IMR-90 (cell line): ENCODE measurements at regions not wholly inside any gene's neighbourhood (a gene's known extent, or its start where the extent isn't known, plus 50 kb on each side); places are given as distances from the start of the nearest gene placed in this dataset.

ENCODE experiments used
- ATAC-seq: fragments of 200-7000 bp; cut with Tn5 transposase; 2 replicates; pipeline ENCODE4 v1.9.1; 2020; ENCODE audit warnings: low read depth, mild to moderate bottlenecking, moderate library complexity
- BruUV-seq: library from RNA; stranded (reverse); fragments of 400-500 nt; replicated peaks from 2 replicates; lab custom pipeline; 2021; lab: Mats Ljungman, UMichigan
- CTCF ChIA-PET: fragments of 300-600 bp; formaldehyde crosslinking; extraction: SDS; loops from one replicate; lab custom pipeline; 2021; ENCODE audit warnings: antibody characterized with exemption; lab: Yijun Ruan, JAX
- POLR2A ChIA-PET: fragments of 300-600 bp; sonication (Branson Sonifier 250); formaldehyde crosslinking; loops from one replicate; lab custom pipeline; 2022; ENCODE audit warnings: antibody characterized with exemption; ENCODE audit not compliant: unreplicated experiment; lab: Charles Lee
- DNase-seq: peaks from one replicate; pipeline ENCODE4 v3.0.0; 2013
- H2AFZ ChIP-seq: replicated peaks from 2 replicates; pipeline ENCODE3; 2013; ENCODE audit warnings: low read length, mild to moderate bottlenecking; ENCODE audit not compliant: poor library complexity
- H2AK5ac ChIP-seq: 2 replicates; pipeline ENCODE4 v1.6.1; 2013; ENCODE audit warnings: low read depth, low read length, inconsistent platforms
- H2AK9ac ChIP-seq: replicated peaks from 2 replicates; pipeline ENCODE3; 2013; ENCODE audit warnings: mild to moderate bottlenecking, low read depth, low read length, moderate library complexity; ENCODE audit not compliant: poor library complexity
- H2BK120ac ChIP-seq: 2 replicates; pipeline ENCODE4 v1.6.1; 2013; ENCODE audit warnings: low read depth, low read length, inconsistent platforms
- H2BK15ac ChIP-seq: 3 replicates; pipeline ENCODE4 v1.6.1; 2013; ENCODE audit warnings: low read depth, low read length, inconsistent platforms
- H2BK20ac ChIP-seq: 2 replicates; pipeline ENCODE4 v1.6.1; 2013; ENCODE audit warnings: low read depth, mild to moderate bottlenecking, inconsistent platforms, low read length, moderate library complexity
- H2BK5ac ChIP-seq: 2 replicates; pipeline ENCODE4 v1.6.1; 2013; ENCODE audit warnings: mild to moderate bottlenecking, low read depth, low read length, inconsistent platforms; ENCODE audit not compliant: poor library complexity, severe bottlenecking
- H3K14ac ChIP-seq: replicated peaks from 2 replicates; pipeline ENCODE4 v1.6.1; 2013; ENCODE audit warnings: low read depth, low read length, inconsistent platforms
- H3K18ac ChIP-seq: 2 replicates; pipeline ENCODE4 v1.6.1; 2013; ENCODE audit warnings: low read depth, low read length, control low read depth
- H3K23ac ChIP-seq: 2 replicates; pipeline ENCODE4 v1.6.1; 2013; ENCODE audit warnings: low read depth, low read length, inconsistent platforms
- H3K27ac ChIP-seq: 2 replicates; pipeline ENCODE4 v1.5.1; 2013; ENCODE audit warnings: mild to moderate bottlenecking, control low read depth, low read length; ENCODE audit not compliant: insufficient read depth
- H3K27me3 ChIP-seq: 2 replicates; pipeline ENCODE4 v1.6.1; 2013; ENCODE audit warnings: low read length; ENCODE audit not compliant: control insufficient read depth, insufficient read depth
- H3K36me3 ChIP-seq: 2 replicates; pipeline ENCODE4 v1.6.1; 2013; ENCODE audit warnings: low read length, mixed read lengths; ENCODE audit not compliant: control insufficient read depth, insufficient read depth
- H3K4ac ChIP-seq: 2 replicates; pipeline ENCODE4 v1.6.1; 2013; ENCODE audit warnings: low read depth, low read length, inconsistent platforms
- H3K4me1 ChIP-seq: 2 replicates; pipeline ENCODE4 v1.6.1; 2013; ENCODE audit warnings: low read length, mixed read lengths; ENCODE audit not compliant: control insufficient read depth, insufficient read depth
- H3K4me2 ChIP-seq: 2 replicates; pipeline ENCODE4 v1.6.1; 2013; ENCODE audit warnings: low read depth, mild to moderate bottlenecking, control low read depth, low read length, moderate library complexity
- H3K4me3 ChIP-seq: 2 replicates; pipeline ENCODE4 v1.5.1; 2013; ENCODE audit warnings: low read depth, mild to moderate bottlenecking, control low read depth, low read length, moderate library complexity; ENCODE audit not compliant: insufficient read depth
- H3K56ac ChIP-seq: 2 replicates; pipeline ENCODE4 v1.6.1; 2013; ENCODE audit warnings: low read length, inconsistent platforms; ENCODE audit not compliant: insufficient read depth; ENCODE audit errors: extremely low read depth
- H3K79me1 ChIP-seq, 2 experiments: 2 replicates each; pipeline ENCODE4 v1.6.1; 2013; ENCODE audit warnings: low read length in 2 of 2, inconsistent platforms in 1 of 2, low read depth in 1 of 2
- H3K9ac ChIP-seq: 2 replicates; pipeline ENCODE4 v1.6.1; 2013; ENCODE audit warnings: low read depth, low read length, control low read depth
- H3K9me1 ChIP-seq: 2 replicates; pipeline ENCODE4 v1.6.1; 2013; ENCODE audit warnings: low read length, inconsistent platforms; ENCODE audit not compliant: insufficient read depth
- H3K9me3 ChIP-seq: 2 replicates; pipeline ENCODE4 v1.6.1; 2013; ENCODE audit warnings: low read length; ENCODE audit not compliant: control insufficient read depth, insufficient read depth
- H4K20me1 ChIP-seq: 2 replicates; pipeline ENCODE4 v1.6.1; 2013; ENCODE audit warnings: low read length, inconsistent platforms; ENCODE audit not compliant: insufficient read depth
- H4K5ac ChIP-seq: 2 replicates; pipeline ENCODE4 v1.6.1; 2013; ENCODE audit warnings: mild to moderate bottlenecking, low read depth, low read length, control low read depth
- H4K8ac ChIP-seq, 2 experiments: 2 replicates each; pipeline ENCODE4 v1.6.1; 2013; ENCODE audit warnings: low read depth in 2 of 2, low read length in 2 of 2, control low read depth in 1 of 2, inconsistent platforms in 1 of 2
- H4K91ac ChIP-seq: 2 replicates; pipeline ENCODE4 v1.6.1; 2013; ENCODE audit warnings: low read depth, low read length, inconsistent platforms; ENCODE audit not compliant: insufficient read depth
- BHLHE40 ChIP-seq: fragments of 150-350 bp; IDR thresholded peaks from 2 replicates; pipeline ENCODE4 v1.6.1; 2016; ENCODE audit warnings: mild to moderate bottlenecking, low read depth, low read length
- CEBPB ChIP-seq: IDR thresholded peaks from 2 replicates; pipeline ENCODE4 v1.6.1; 2012; ENCODE audit warnings: low read depth, low read length, improper control_type of control experiment
- CTCF ChIP-seq: conservative IDR thresholded peaks from 2 replicates; pipeline ENCODE4 v1.5.1; 2012; ENCODE audit warnings: mild to moderate bottlenecking, low read depth, low read length, improper control_type of control experiment
- ELK1 ChIP-seq: fragments of 150-350 bp; IDR thresholded peaks from 2 replicates; pipeline ENCODE4 v1.6.1; 2016; ENCODE audit warnings: low read depth, mild to moderate bottlenecking, low read length, moderate library complexity, borderline replicate concordance
- FOS ChIP-seq: fragments of 150-350 bp; IDR thresholded peaks from 2 replicates; pipeline ENCODE4 v1.6.1; 2016; ENCODE audit warnings: low read depth, low read length
- MAFK ChIP-seq: IDR thresholded peaks from 2 replicates; pipeline ENCODE4 v1.6.1; 2012; ENCODE audit warnings: low read depth, low read length, improper control_type of control experiment
- MAZ ChIP-seq: IDR thresholded peaks from 2 replicates; pipeline ENCODE4 v1.6.1; 2012; ENCODE audit warnings: low read depth, mild to moderate bottlenecking, low read length, improper control_type of control experiment, moderate library complexity, borderline replicate concordance
- MXI1 ChIP-seq: IDR thresholded peaks from 2 replicates; pipeline ENCODE4 v1.6.1; 2012; ENCODE audit warnings: low read depth, mild to moderate bottlenecking, low read length, moderate library complexity, borderline replicate concordance
- NFE2L2 ChIP-seq: fragments of 150-350 bp; IDR thresholded peaks from 2 replicates; pipeline ENCODE4 v1.6.1; 2016; ENCODE audit warnings: low read depth, mild to moderate bottlenecking, low read length
- POLR2A ChIP-seq: IDR thresholded peaks from 2 replicates; pipeline ENCODE4 v1.6.1; 2012; ENCODE audit warnings: mild to moderate bottlenecking, low read depth, low read length
- RAD21 ChIP-seq: IDR thresholded peaks from 2 replicates; pipeline ENCODE4 v1.6.1; 2012; ENCODE audit warnings: low read length, improper control_type of control experiment
- RCOR1 ChIP-seq: IDR thresholded peaks from 2 replicates; pipeline ENCODE4 v1.6.1; 2012; ENCODE audit warnings: mild to moderate bottlenecking, low read length, improper control_type of control experiment; ENCODE audit not compliant: insufficient replicate concordance
- RFX5 ChIP-seq: IDR thresholded peaks from 2 replicates; pipeline ENCODE4 v1.8.0; 2012; ENCODE audit warnings: low read depth, mild to moderate bottlenecking, low read length, moderate library complexity
- USF2 ChIP-seq: fragments of 150-350 bp; IDR thresholded peaks from 2 replicates; pipeline ENCODE4 v1.6.1; 2017; ENCODE audit warnings: mild to moderate bottlenecking, antibody characterized with exemption, low read length, low read depth
- WGBS, 2 experiments: methylation state at CpG; one replicate each; pipeline versions ENCODE4 v1.1.5 to v1.1.7; 2013; ENCODE audit warnings: missing lambda C conversion rate in 2 of 2; ENCODE audit not compliant: insufficient read length in 1 of 2; ENCODE audit errors: extremely low coverage in 2 of 2; 5-methylcytosine and 5-hydroxymethylcytosine counted together
- dilution Hi-C: fragments of 300-500 bp; cut with HindIII; formaldehyde crosslinking; loops from one replicate; pipeline ENCODE4 v1.14.3; 2018; ENCODE audit warnings: low sequenced_read_pairs; ENCODE audit not compliant: unreplicated experiment
- in situ Hi-C: fragments of 300-500 bp; cut with MboI; formaldehyde crosslinking; loops from 3 replicates; pipeline ENCODE4 v1.14.3; 2019; ENCODE audit warnings: low sequenced_read_pairs, inconsistent platforms, mixed read lengths
- intact Hi-C: fragments of 100-400 bp; cut with micrococcal nuclease; formaldehyde crosslinking; loops from 2 replicates; pipeline ENCODE4 v1.10.0; 2022

- Histone ChIP-seq H3K9me3 (no peaks in the 10 kb centered on the region), H3K14ac (no peak overlapping the region), H3K56ac (no peak overlapping the region), H3K4me2 (no peak overlapping the region), H3K79me1 (no peaks in the 10 kb centered on the region), H3K36me3 (no peaks in the 10 kb centered on the region), H2AK5ac (no peak overlapping the region), H2BK120ac (no peak overlapping the region), H2BK5ac (no peak overlapping the region), H2AK9ac (no peak overlapping the region), H3K4me3 (no peak overlapping the region), H3K27me3 (no peaks in the 10 kb centered on the region), H3K4me1 (no peaks in the 10 kb centered on the region), H2AFZ (no peak overlapping the region), H3K27ac (no peak overlapping the region), H4K91ac (no peak overlapping the region), H4K5ac (no peak overlapping the region), H4K20me1 (no peaks in the 10 kb centered on the region), H2BK20ac (no peak overlapping the region), H3K9ac (no peak overlapping the region), H4K8ac (no peak overlapping the region), H2BK15ac (no peak overlapping the region), H3K23ac (no peak overlapping the region), H3K4ac (no peak overlapping the region), H3K9me1 (no peaks in the 10 kb centered on the region), H3K18ac (no peak overlapping the region)
- ChIA-PET POLR2A (no interaction called here), CTCF (no interaction called here)
- dilution Hi-C loops: no loop called here
- no TSS peak for BruUV-seq
- DNase-seq (no peak), ATAC-seq (no peak)
- no peak for TF ChIP-seq ELK1
- TF ChIP-seq RFX5: no peak
- TF ChIP-seq MXI1: no peak
- no peak for TF ChIP-seq USF2
- no peak for TF ChIP-seq NFE2L2
- TF ChIP-seq MAFK: no peak
- no peak for TF ChIP-seq FOS
- no peak for TF ChIP-seq MAZ
- TF ChIP-seq RAD21: no peak
- no peak for TF ChIP-seq RCOR1
- no peak for TF ChIP-seq CEBPB
- TF ChIP-seq CTCF: no peak
- no peak for TF ChIP-seq BHLHE40
- TF ChIP-seq POLR2A: no peak
- intact Hi-C loops: no loop called here
- in situ Hi-C loops: no loop called here
- no CpG with 5 or more reads among the region's 1 CpG for WGBS, 2 experiments
Observed at GRCh38 chr2:35496022-35496421, 859.6 kb upstream of the CRIM1 start.
